Spinal cord (tissue), 9 donors: ENCODE measurements at regions not wholly inside any gene's neighbourhood (a gene's known extent, or its start where the extent isn't known, plus 50 kb on each side); places are given as distances from the start of the nearest gene placed in this dataset.

ENCODE experiments used
- DNase-seq, 6 donors: peaks; one replicate each; pipeline versions ENCODE4 v3.0.0 to v3.0.0-alpha.2; 2013 to 2015; ENCODE audit warnings: low spot score in 6 of 6, low read depth in 4 of 6
- H3K27ac ChIP-seq: one replicate; pipeline ENCODE4 v1.5.1; 2013; ENCODE audit warnings: low read depth, low read length, control low read depth
- H3K27me3 ChIP-seq: one replicate; pipeline ENCODE4 v1.6.1; 2013; ENCODE audit warnings: low read length; ENCODE audit not compliant: control insufficient read depth, insufficient read depth
- H3K36me3 ChIP-seq: one replicate; pipeline ENCODE4 v1.6.1; 2013; ENCODE audit warnings: low read length; ENCODE audit not compliant: control insufficient read depth, insufficient read depth
- H3K4me1 ChIP-seq: one replicate; pipeline ENCODE4 v1.6.1; 2013; ENCODE audit warnings: low read length; ENCODE audit not compliant: control insufficient read depth, insufficient read depth
- H3K4me3 ChIP-seq: one replicate; pipeline ENCODE4 v1.5.1; 2013; ENCODE audit warnings: low read depth, low read length, control low read depth
- H3K9me3 ChIP-seq: one replicate; pipeline ENCODE4 v1.6.1; 2013; ENCODE audit warnings: low read length; ENCODE audit not compliant: control insufficient read depth, insufficient read depth
- WGBS: methylation state at CpG from one replicate; pipeline ENCODE4 v1.1.5; 2013; ENCODE audit warnings: missing lambda C conversion rate; ENCODE audit not compliant: insufficient coverage; 5-methylcytosine and 5-hydroxymethylcytosine counted together
- donor health status: healthy.

DNA sequence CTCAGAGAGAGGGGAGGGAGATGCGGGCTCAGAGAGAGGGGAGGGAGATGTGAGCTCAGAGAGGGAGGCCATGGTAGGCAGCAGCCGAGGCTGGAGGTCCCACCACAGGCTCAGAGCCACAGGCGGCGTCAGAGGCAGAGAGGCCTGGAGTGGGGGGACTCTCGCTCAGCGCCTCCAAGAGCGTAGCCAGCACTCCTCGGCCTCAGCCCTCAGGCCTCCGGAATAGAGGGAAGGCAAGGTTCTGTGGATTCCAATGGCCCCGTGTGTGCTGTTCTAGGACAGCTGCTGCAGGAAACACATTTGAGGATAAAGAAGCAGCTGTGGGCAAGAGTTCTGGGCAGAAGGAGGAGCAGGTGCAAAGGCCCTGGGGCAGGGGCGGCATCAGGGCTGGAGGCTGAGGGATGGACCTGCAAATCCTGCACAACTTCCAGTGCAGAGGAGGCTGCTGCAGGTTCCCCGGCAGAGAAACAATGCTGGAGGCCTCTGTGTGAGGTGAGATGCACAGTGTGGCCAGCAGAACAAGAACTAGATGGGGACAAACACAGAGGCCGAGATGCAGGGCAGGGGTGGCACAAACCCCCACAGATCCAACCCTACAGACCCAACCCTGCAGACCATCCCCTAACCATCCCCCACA lies 59.1 kb upstream of the GALNT9 start:
- Histone ChIP-seq H3K36me3 (no peaks in the 10 kb centered on the region), H3K27me3 (peaks cover 32% of the 10 kb centered on the region), H3K27ac (no peak overlapping the region), H3K4me1 (peaks cover 11% of the 10 kb centered on the region), H3K4me3 (no peak overlapping the region), H3K9me3 (no peaks in the 10 kb centered on the region)
- WGBS: 61% methylated on average over 12 of the region's 13 CpGs
- no peak for DNase-seq

DNA sequence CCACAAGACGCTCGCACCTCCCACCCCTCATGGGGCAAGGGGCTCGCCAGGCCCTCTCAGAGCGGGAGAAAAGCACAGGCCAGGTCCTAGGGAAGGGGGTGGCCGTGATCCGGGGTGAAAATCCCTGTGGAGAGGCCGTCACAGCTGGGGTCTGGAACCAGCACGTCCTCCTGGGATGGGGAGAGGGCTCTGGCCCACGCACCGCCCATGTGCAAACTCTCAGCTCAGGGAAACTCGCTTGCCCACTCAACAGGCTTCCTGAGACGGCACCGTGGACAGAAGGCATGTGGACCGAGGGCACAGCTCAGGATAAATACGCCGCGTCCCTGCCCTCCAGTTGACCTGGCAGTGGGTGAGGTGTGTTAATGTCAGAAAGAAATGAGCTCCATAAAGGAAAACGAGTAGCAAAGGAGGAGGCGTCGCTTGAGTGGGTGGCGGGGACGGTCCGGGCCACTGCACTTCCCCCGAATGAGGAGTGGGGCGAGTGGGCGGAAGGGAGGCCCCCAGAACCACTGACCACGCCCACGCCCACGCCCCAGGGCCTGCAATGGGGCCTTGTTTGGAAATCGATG lies 57.6 kb upstream of the GALNT9 start:
- H3K9me3 ChIP-seq: no peaks in the 10 kb centered on the region
- H3K4me1 ChIP-seq: peaks cover 11% of the 10 kb centered on the region
- 74% methylated on average over 25 of the region's 30 CpGs for WGBS
- H3K36me3 ChIP-seq: no peaks in the 10 kb centered on the region
- H3K27me3 ChIP-seq: peaks cover 37% of the 10 kb centered on the region
- DNase-seq: no peak
- no peak overlapping the region for H3K4me3 ChIP-seq
- H3K27ac ChIP-seq: no peak overlapping the region

DNA sequence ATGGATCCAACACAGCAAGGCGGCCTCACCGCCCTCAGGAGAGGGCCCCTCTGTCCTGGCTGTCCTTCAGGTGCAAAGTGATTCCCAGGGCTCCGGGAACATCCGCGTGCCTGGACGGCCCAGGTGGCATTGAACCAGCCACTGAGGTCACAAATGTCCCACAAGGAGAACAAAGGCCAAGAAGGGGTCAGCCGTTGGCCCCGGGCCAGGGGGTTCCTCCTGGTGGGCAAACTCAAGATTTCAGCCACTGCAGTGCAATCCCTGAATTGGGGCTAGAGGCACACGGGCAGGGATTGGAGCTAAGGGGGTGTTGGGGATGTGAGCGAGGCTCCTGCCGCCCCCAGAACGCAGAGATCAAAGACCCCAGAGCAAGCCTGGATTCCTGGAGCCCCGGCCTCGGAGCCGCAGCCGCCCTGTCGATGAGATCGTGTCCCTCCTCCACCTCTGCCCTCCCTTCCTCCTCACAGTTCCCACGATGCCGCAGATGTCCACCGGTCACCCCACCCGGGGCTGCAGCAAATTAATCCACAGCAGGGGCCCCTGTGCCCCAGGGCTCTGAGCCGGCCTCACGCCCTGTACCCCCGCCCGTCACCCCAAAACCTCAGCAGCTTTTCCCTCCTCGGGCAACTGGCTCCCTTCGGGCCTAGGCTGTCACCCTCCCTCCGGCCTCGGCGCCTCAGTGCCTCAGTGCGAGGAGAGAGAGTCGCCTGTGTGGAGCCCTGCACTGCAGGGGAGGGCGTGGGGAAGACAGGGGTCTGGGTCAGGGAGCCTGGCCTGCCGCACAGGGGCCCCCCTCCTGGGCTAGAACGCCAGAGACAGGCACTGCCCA lies 56.7 kb upstream of the GALNT9 start:
- peaks cover 37% of the 10 kb centered on the region for H3K27me3 ChIP-seq
- H3K4me1 ChIP-seq: peaks cover 11% of the 10 kb centered on the region
- H3K9me3 ChIP-seq: no peaks in the 10 kb centered on the region
- WGBS: 51% methylated on average over 31 of the region's 36 CpGs
- no peak for DNase-seq
- no peak overlapping the region for H3K27ac ChIP-seq
- H3K36me3 ChIP-seq: no peaks in the 10 kb centered on the region
- no peak overlapping the region for H3K4me3 ChIP-seq

DNA sequence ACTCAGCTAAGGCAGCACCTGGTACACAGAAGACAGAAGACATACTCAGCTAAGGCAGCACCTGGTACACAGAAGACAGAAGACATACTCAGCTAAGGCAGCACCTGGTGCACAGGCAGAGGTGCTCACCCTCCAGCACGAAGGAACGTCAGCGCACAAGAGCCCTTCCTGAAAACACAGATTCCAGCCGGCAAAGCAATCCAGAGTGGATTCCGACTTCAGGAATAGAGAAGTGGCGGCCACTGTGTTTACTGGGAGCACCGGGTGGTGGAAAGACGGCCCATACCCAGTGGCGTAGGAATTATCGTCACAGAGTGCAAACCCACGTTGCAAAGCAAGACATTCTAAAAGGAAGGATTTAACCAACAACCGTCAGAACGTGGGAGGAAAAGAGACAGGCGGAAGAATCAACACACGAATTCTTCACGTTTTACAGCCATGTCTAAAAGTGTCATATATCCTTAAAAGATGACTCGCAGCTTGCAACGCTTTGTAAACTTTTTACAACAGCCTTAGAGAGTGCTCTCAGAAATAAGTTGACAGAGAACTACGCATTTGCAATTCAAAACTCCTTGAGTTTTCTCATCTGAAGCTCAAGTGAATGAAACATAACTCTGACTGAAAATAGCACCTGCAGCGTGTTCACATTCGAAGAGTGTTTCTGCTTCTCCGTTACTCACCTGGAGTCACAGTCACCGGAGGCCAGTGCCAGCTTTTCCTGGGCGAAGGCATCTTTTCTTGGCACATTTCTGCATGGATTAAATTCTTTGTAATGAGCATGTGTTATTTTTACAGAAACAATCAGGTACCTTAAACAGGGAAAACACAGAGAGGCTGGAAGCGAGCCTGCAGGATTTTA lies 55.8 kb upstream of the GALNT9 start:
- WGBS: 54% methylated on average over 23 of the region's 25 CpGs
- H3K9me3 ChIP-seq: no peaks in the 10 kb centered on the region
- no peak overlapping the region for H3K27ac ChIP-seq
- H3K4me3 ChIP-seq: no peak overlapping the region
- no peak for DNase-seq
- peaks cover 11% of the 10 kb centered on the region for H3K4me1 ChIP-seq
- H3K27me3 ChIP-seq: peaks cover 41% of the 10 kb centered on the region
- H3K36me3 ChIP-seq: no peaks in the 10 kb centered on the region

DNA sequence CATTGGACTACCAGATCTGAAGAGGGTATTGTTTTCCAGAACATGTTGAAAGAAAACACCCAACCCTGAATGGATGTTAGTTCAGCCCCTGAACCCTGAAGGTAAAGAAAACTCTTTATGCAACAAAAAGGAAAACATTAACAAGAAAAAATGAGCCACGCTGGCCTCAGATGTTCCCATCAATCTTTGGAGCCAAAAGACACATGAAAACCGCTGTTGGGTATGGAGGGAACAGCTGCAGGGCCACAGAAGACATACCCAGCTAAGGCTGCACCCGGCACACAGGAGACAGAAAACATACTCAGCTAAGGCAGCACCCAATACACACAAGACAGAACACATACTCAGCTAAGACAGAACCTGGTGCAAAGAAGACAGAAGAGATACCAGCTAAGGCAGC lies 51.3 kb upstream of the GALNT9 start:
- Histone ChIP-seq H3K27me3 (peaks cover 35% of the 10 kb centered on the region), H3K4me1 (peaks cover 9% of the 10 kb centered on the region), H3K27ac (no peak overlapping the region), H3K9me3 (no peaks in the 10 kb centered on the region), H3K36me3 (no peaks in the 10 kb centered on the region), H3K4me3 (no peak overlapping the region)
- 0% methylated on average over 1 of the region's 3 CpGs for WGBS
- no peak for DNase-seq

DNA sequence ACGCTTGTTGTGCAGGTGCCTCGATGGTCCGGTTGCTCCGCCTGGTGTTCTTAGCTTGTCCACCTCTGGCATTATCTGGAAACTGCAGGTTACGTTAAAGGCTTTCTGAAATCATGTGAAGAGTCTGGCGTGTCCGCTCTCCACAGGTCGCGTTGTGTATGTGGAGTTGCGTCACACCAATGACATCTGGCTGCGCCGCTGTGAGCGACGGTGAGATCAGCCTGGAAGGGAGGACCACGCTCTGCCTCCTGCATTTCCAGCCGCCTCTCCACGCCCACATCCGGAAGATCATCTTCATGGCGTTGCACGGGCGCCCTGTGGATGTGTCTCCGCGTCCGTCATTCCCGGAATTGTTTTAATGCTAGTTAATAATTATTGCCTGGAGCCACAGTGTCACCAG lies 50.6 kb upstream of the GALNT9 start:
- no peak overlapping the region for H3K27ac ChIP-seq
- no peaks in the 10 kb centered on the region for H3K36me3 ChIP-seq
- no peak overlapping the region for H3K4me3 ChIP-seq
- 75% methylated on average over 15 of the region's 25 CpGs for WGBS
- H3K9me3 ChIP-seq: no peaks in the 10 kb centered on the region
- peaks cover 15% of the 10 kb centered on the region for H3K4me1 ChIP-seq
- peaks cover 31% of the 10 kb centered on the region for H3K27me3 ChIP-seq
- no peak for DNase-seq

DNA sequence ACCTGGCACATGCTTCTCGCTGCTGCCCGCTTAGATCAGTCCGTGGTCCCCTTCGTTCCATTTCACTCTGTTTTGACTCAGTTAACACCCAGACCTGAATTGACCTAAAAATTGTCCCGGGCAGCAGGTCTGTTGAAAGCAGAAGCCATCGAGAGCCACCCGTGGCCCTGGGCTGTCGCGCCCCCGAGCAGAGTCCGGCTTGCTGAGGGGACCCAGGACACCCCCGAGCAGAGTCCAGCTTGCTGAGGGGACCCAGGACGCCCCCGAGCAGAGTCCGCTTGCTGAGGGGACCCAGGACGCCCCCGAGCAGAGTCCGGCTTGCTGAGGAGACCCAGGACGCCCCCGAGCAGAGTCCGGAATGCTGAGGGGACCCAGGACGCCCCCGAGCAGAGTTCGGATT lies 50.2 kb upstream of the GALNT9 start:
- Histone ChIP-seq H3K4me3 (no peak overlapping the region), H3K4me1 (peaks cover 19% of the 10 kb centered on the region), H3K27ac (no peak overlapping the region), H3K27me3 (peaks cover 34% of the 10 kb centered on the region), H3K36me3 (no peaks in the 10 kb centered on the region), H3K9me3 (no peaks in the 10 kb centered on the region)
- WGBS: 86% methylated on average over 24 of the region's 24 CpGs
- no peak for DNase-seq
